Omental fat pad (tissue), 3 donors: ENCODE measurements at regions not wholly inside any gene's neighbourhood (a gene's known extent, or its start where the extent isn't known, plus 50 kb on each side); places are given as distances from the start of the nearest gene placed in this dataset.

ENCODE experiments used
- ATAC-seq: fragments of 150-250 bp; one replicate; pipeline ENCODE4 v1.9.1; 2016; ENCODE audit warnings: mild to moderate bottlenecking, moderate library complexity; ENCODE audit not compliant: low FRiP score
- DNase-seq: peaks from one replicate; pipeline ENCODE4 v3.0.0-alpha.2; 2019; ENCODE audit warnings: low spot score
- CTCF ChIP-seq, 3 donors: fragments of 450-650 bp; IDR thresholded peaks; one replicate each; pipeline ENCODE4 v1.5.1; 2016 to 2017; ENCODE audit warnings: antibody characterized with exemption in 3 of 3, mild to moderate bottlenecking in 3 of 3, moderate library complexity in 2 of 3

- no peak for TF ChIP-seq CTCF (IDR thresholded peaks at IDR 0.05)
- ATAC-seq: no peak
- no peak for DNase-seq
Measured at GRCh38 chrX:121479406-121479805, 432.0 kb downstream of the GLUD2 start.

- DNase-seq: no peak
- TF ChIP-seq CTCF (IDR thresholded peaks at IDR 0.05): no peak
- no peak for ATAC-seq
Measured at GRCh38 chrX:121496966-121497365, 449.6 kb downstream of the GLUD2 start.

GRCh38 chrX:121504153-121504552, 456.7 kb downstream of the GLUD2 start:
- DNase-seq (no peak), ATAC-seq (no peak)
- TF ChIP-seq CTCF (IDR thresholded peaks at IDR 0.05): no peak

- TF ChIP-seq CTCF (IDR thresholded peaks at IDR 0.05): no peak
- ATAC-seq (no peak), DNase-seq (no peak)
Measured at GRCh38 chrX:121546317-121546716, 498.9 kb downstream of the GLUD2 start.

GRCh38 chrX:121558886-121559285, 511.5 kb downstream of the GLUD2 start:
- ATAC-seq (no peak), DNase-seq (no peak)
- TF ChIP-seq CTCF (IDR thresholded peaks at IDR 0.05): no peak

GRCh38 chrX:121562616-121563015, 515.2 kb downstream of the GLUD2 start:
- ATAC-seq (no peak), DNase-seq (no peak)
- no peak for TF ChIP-seq CTCF (IDR thresholded peaks at IDR 0.05)

GRCh38 chrX:121569609-121570008, 522.2 kb downstream of the GLUD2 start:
- DNase-seq: no peak
- ATAC-seq: no peak
- TF ChIP-seq CTCF (IDR thresholded peaks at IDR 0.05): no peak
